Loucy (cell line): ENCODE measurements at regions not wholly inside any gene's neighbourhood (a gene's known extent, or its start where the extent isn't known, plus 50 kb on each side); places are given as distances from the start of the nearest gene placed in this dataset.

ENCODE experiments used
- CTCF ChIP-seq: fragments of 200-600 bp; sonication (generic); conservative IDR thresholded peaks from 2 replicates; pipeline ENCODE4 v1.5.1; 2014; ENCODE audit warnings: mild to moderate bottlenecking, antibody characterized with exemption, low read length
- EZH2phosphoT487 ChIP-seq: fragments of 200-600 bp; IDR thresholded peaks from 2 replicates; pipeline ENCODE4 v1.6.1; 2018; ENCODE audit warnings: antibody characterized with exemption, mild to moderate bottlenecking, moderate library complexity, borderline replicate concordance

DNA sequence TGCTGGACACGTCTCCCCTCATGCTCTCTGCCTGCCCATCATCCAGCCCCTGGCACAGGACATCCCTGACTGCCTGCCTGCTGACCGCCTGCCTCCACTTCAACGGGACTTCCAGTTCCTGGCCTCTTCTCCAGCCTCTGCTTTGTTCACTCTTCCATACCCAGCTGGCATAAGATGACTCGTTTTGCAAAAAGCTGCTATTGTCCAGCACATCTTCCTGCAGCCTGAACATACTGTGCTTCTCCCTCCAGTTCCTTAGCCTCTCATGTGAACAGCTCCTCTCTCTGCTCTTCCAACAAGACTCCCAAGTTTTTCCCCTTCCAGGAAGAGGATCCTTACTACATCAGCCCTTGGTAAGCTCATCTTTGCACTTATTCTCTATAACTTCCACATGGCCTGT lies 62.4 kb upstream of the SKOR2 start:
- TF ChIP-seq CTCF (no peak), EZH2phosphoT487 (no peak)
